ENCODE measurements at regions not wholly inside any gene's neighbourhood (a gene's known extent, or its start where the extent isn't known, plus 50 kb on each side); places are given as distances from the start of the nearest gene placed in this dataset.

GRCh38 chr14:71301611-71302010, 394.4 kb downstream of the PCNX1 start (continued):
- TF ChIP-seq REST (IDR thresholded peaks at IDR 0.05; ENCODE audit: unreplicated experiment) (no peak), EZH2phosphoT487 (IDR thresholded peaks at IDR 0.05; ENCODE audit: unreplicated experiment) (no peak)

- Histone ChIP-seq H3K79me2 (replicated peaks; ENCODE audit: insufficient read depth) (no peaks in the 10 kb centered on the region), H3K27me3 (ENCODE audit: insufficient read depth) (no peaks in the 10 kb centered on the region), H2AFZ (no peak overlapping the region), H3K4me2 (no peak overlapping the region), H3K27ac (ENCODE audit: low read depth) (no peak overlapping the region), H4K20me1 (replicated peaks; ENCODE audit: insufficient read depth) (no peaks in the 10 kb centered on the region), H3K4me1 (ENCODE audit: insufficient read depth) (no peaks in the 10 kb centered on the region), H3K36me3 (ENCODE audit: insufficient read depth) (no peaks in the 10 kb centered on the region; the same call in 1 of the 2 replicates), H3F3A (replicated peaks; ENCODE audit: low read depth) (no peaks in the 10 kb centered on the region), H3K9me2 (ENCODE audit: insufficient read depth) (no peaks in the 10 kb centered on the region; the same call in 1 of the 2 replicates), H3K4me3 (no peak overlapping the region)
- no peaks in the 10 kb centered on the region for H3K36me3 Mint-ChIP-seq (ENCODE audit: low read depth)
- H3K9me3 Mint-ChIP-seq, result peaks cover 14% of the 10 kb centered on the region
- no peak for ATAC-seq
- H3K4me1 Mint-ChIP-seq, result no peaks in the 10 kb centered on the region
- no peak overlapping the region for H3K27ac Mint-ChIP-seq
- no peak for DNase-seq (ENCODE audit: low spot score)
- H3K27me3 Mint-ChIP-seq (ENCODE audit: insufficient read depth, low read depth, poor library complexity), result no peaks in the 10 kb centered on the region
- H3K4me3 Mint-ChIP-seq, result no peak overlapping the region
- TF ChIP-seq STAT1 (IDR thresholded peaks at IDR 0.05; ENCODE audit: unreplicated experiment) (no peak), ZNF462 (CRISPR knock-in tag; IDR thresholded peaks at IDR 0.05) (no peak), POLR2AphosphoS5 (IDR thresholded peaks at IDR 0.05; ENCODE audit: low read depth) (no peak), CTCF (conservative IDR thresholded peaks at IDR 0.05; ENCODE audit: low read depth in 2 of 2) (no peak), EZH2phosphoT487 (IDR thresholded peaks at IDR 0.05; ENCODE audit: unreplicated experiment) (no peak), ETS1 (IDR thresholded peaks at IDR 0.05) (no peak), ZNF114 (CRISPR knock-in tag; IDR thresholded peaks at IDR 0.05) (no peak), REST (IDR thresholded peaks at IDR 0.05; ENCODE audit: unreplicated experiment) (no peak), NANOG (IDR thresholded peaks at IDR 0.05; ENCODE audit: borderline replicate concordance) (no peak)
Measured at GRCh38 chr14:71304690-71305089, 397.4 kb downstream of the PCNX1 start.

Measured in GM23338 (cell line).